HEK293 (cell line): ENCODE measurements at regions not wholly inside any gene's neighbourhood (a gene's known extent, or its start where the extent isn't known, plus 50 kb on each side); places are given as distances from the start of the nearest gene placed in this dataset.

Experiments used
- CTCF ChIA-PET: fragments of 350-600 bp; formaldehyde crosslinking; extraction: SDS; loops from one replicate; lab custom pipeline; 2021; ENCODE audit warnings: antibody characterized with exemption; lab: Yijun Ruan, JAX
- POLR2A ChIA-PET: fragments of 300-600 bp; formaldehyde crosslinking; extraction: SDS; loops from one replicate; lab custom pipeline; 2020; ENCODE audit warnings: antibody characterized with exemption, inconsistent platforms; lab: Yijun Ruan, JAX
- H3K27ac ChIP-seq: fragments of 200-500 bp; sonication (Bioruptor generic); 2 replicates; pipeline ENCODE4 v1.5.1; 2014; ENCODE audit warnings: low read depth, low read length, control low read depth, inconsistent platforms; ENCODE audit errors: extremely low read depth
- H3K36me3 ChIP-seq, 2 experiments: fragments of 200-500 bp in 1 of 2; sonication (Bioruptor generic) in 1 of 2; 1 replicate in 1 of 2; 2 replicates in 1 of 2; pipeline ENCODE4 v1.5.1; 2014 to 2017; ENCODE audit warnings: inconsistent platforms in 2 of 2, low read length in 2 of 2; ENCODE audit not compliant: control insufficient read depth in 2 of 2, insufficient read depth in 1 of 2
- H3K4me1 ChIP-seq: fragments of 200-500 bp; sonication (Bioruptor generic); 2 replicates; pipeline ENCODE4 v1.5.1; 2014; ENCODE audit warnings: mild to moderate bottlenecking, low read length, inconsistent platforms; ENCODE audit not compliant: control insufficient read depth, insufficient read depth
- H3K4me3 ChIP-seq: 2 replicates; pipeline ENCODE4 v1.5.1; 2011; ENCODE audit warnings: low read depth, mild to moderate bottlenecking, control low read depth, low read length, moderate library complexity
- H3K9me3 ChIP-seq: fragments of 200-500 bp; sonication (Bioruptor generic); 2 replicates; pipeline ENCODE4 v1.5.1; 2014; ENCODE audit warnings: low read depth, low read length, inconsistent platforms; ENCODE audit not compliant: control insufficient read depth, insufficient read depth
- MEIS1 ChIP-seq: sonication (generic); formaldehyde crosslinking; IDR thresholded peaks from 2 replicates; pipeline ENCODE4 v1.8.1; 2022; ENCODE audit warnings: missing genetic modification reagents, mild to moderate bottlenecking, borderline replicate concordance
- MZF1 ChIP-seq: fragments of 450-650 bp; formaldehyde crosslinking; IDR thresholded peaks from 2 replicates; pipeline ENCODE4 v1.5.1; 2017; ENCODE audit warnings: missing biosample characterization, missing genetic modification characterization, borderline replicate concordance
- RBAK ChIP-seq: fragments of 450-650 bp; formaldehyde crosslinking; IDR thresholded peaks from 2 replicates; pipeline ENCODE4 v1.5.1; 2016; ENCODE audit warnings: missing biosample characterization, missing genetic modification characterization
- REPIN1 ChIP-seq: fragments of 450-650 bp; formaldehyde crosslinking; IDR thresholded peaks from 2 replicates; pipeline ENCODE4 v1.5.1; 2017; ENCODE audit warnings: missing biosample characterization, missing genetic modification characterization, low read depth
- SALL2 ChIP-seq: fragments of 450-650 bp; formaldehyde crosslinking; IDR thresholded peaks from 2 replicates; pipeline ENCODE4 v1.5.0; 2017; ENCODE audit warnings: missing biosample characterization, mild to moderate bottlenecking, missing genetic modification characterization, borderline replicate concordance
- ZBTB48 ChIP-seq: fragments of 450-650 bp; formaldehyde crosslinking; IDR thresholded peaks from 2 replicates; pipeline ENCODE4 v1.5.1; 2016; ENCODE audit warnings: missing biosample characterization, missing genetic modification characterization
- ZNF214 ChIP-seq: fragments of 450-650 bp; formaldehyde crosslinking; IDR thresholded peaks from 2 replicates; pipeline ENCODE4 v1.5.1; 2017; ENCODE audit warnings: missing biosample characterization, mild to moderate bottlenecking, missing genetic modification characterization, borderline replicate concordance
- ZNF248 ChIP-seq: fragments of 450-650 bp; formaldehyde crosslinking; IDR thresholded peaks from 2 replicates; pipeline ENCODE4 v1.5.1; 2017; ENCODE audit warnings: missing biosample characterization, missing genetic modification characterization
- ZNF26 ChIP-seq: fragments of 450-650 bp; formaldehyde crosslinking; IDR thresholded peaks from 2 replicates; pipeline ENCODE4 v1.5.1; 2016; ENCODE audit warnings: missing biosample characterization, missing genetic modification characterization
- ZNF311 ChIP-seq: fragments of 450-650 bp; formaldehyde crosslinking; IDR thresholded peaks from 2 replicates; pipeline ENCODE4 v1.5.1; 2017; ENCODE audit warnings: missing biosample characterization, missing genetic modification characterization, borderline replicate concordance
- ZNF514 ChIP-seq: fragments of 450-650 bp; formaldehyde crosslinking; IDR thresholded peaks from 2 replicates; pipeline ENCODE4 v1.5.1; 2016; ENCODE audit warnings: missing biosample characterization, missing genetic modification characterization
- ZNF558 ChIP-seq: fragments of 450-650 bp; formaldehyde crosslinking; IDR thresholded peaks from 2 replicates; pipeline ENCODE4 v1.5.1; 2016; ENCODE audit warnings: missing biosample characterization, missing genetic modification characterization
- ZNF560 ChIP-seq: fragments of 450-650 bp; formaldehyde crosslinking; IDR thresholded peaks from 2 replicates; pipeline ENCODE4 v1.5.1; 2017; ENCODE audit warnings: missing biosample characterization, missing genetic modification characterization, borderline replicate concordance
- ZNF610 ChIP-seq: fragments of 450-650 bp; formaldehyde crosslinking; IDR thresholded peaks from 2 replicates; pipeline ENCODE4 v1.5.1; 2016; ENCODE audit warnings: missing biosample characterization, missing genetic modification characterization, borderline replicate concordance
- ZNF776 ChIP-seq: fragments of 450-650 bp; formaldehyde crosslinking; IDR thresholded peaks from 2 replicates; pipeline ENCODE4 v1.5.0; 2017; ENCODE audit warnings: missing biosample characterization, missing genetic modification characterization, borderline replicate concordance
- TF ChIP-seq, protein P1 (sequence below): fragments of 450-650 bp; formaldehyde crosslinking; IDR thresholded peaks from 2 replicates; pipeline ENCODE4 v1.5.1; 2016; ENCODE audit warnings: missing biosample characterization, missing genetic modification characterization, low read depth
- TF ChIP-seq, protein P2 (sequence below): fragments of 450-650 bp; formaldehyde crosslinking; IDR thresholded peaks from 2 replicates; pipeline ENCODE4 v1.5.1; 2016; ENCODE audit warnings: missing biosample characterization, missing genetic modification characterization

- Histone ChIP-seq H3K36me3 (no peaks in the 10 kb centered on the region), H3K4me3 (no peak overlapping the region), H3K27ac (no peak overlapping the region), H3K4me1 (no peaks in the 10 kb centered on the region), H3K9me3 (no peaks in the 10 kb centered on the region)
- ChIA-PET CTCF (interaction anchor here (0.7 kb wide), 1 partner anchor 43 kb away, joined by 4 read pairs; no protein-coding TSS in a partner anchor), POLR2A (no interaction called here)
- TF ChIP-seq REPIN1 (tag by site-specific recombination) (no peak), ZNF560 (no peak), MZF1 (tag by site-specific recombination) (no peak), MEIS1 (CRISPR knock-in tag) (no peak), ZNF558 (tag by site-specific recombination) (no peak), ZNF514 (tag by site-specific recombination) (no peak), ZNF248 (no peak), ZNF26 (tag by site-specific recombination) (no peak), ZNF311 (tag by site-specific recombination) (no peak), ZNF776 (no peak), ZNF214 (no peak), ZNF610 (tag by site-specific recombination) (no peak)
- TF ChIP-seq, protein P1, sequence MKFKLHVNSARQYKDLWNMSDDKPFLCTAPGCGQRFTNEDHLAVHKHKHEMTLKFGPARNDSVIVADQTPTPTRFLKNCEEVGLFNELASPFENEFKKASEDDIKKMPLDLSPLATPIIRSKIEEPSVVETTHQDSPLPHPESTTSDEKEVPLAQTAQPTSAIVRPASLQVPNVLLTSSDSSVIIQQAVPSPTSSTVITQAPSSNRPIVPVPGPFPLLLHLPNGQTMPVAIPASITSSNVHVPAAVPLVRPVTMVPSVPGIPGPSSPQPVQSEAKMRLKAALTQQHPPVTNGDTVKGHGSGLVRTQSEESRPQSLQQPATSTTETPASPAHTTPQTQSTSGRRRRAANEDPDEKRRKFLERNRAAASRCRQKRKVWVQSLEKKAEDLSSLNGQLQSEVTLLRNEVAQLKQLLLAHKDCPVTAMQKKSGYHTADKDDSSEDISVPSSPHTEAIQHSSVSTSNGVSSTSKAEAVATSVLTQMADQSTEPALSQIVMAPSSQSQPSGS (tag by site-specific recombination), result no peak
- TF ChIP-seq, protein P2, sequence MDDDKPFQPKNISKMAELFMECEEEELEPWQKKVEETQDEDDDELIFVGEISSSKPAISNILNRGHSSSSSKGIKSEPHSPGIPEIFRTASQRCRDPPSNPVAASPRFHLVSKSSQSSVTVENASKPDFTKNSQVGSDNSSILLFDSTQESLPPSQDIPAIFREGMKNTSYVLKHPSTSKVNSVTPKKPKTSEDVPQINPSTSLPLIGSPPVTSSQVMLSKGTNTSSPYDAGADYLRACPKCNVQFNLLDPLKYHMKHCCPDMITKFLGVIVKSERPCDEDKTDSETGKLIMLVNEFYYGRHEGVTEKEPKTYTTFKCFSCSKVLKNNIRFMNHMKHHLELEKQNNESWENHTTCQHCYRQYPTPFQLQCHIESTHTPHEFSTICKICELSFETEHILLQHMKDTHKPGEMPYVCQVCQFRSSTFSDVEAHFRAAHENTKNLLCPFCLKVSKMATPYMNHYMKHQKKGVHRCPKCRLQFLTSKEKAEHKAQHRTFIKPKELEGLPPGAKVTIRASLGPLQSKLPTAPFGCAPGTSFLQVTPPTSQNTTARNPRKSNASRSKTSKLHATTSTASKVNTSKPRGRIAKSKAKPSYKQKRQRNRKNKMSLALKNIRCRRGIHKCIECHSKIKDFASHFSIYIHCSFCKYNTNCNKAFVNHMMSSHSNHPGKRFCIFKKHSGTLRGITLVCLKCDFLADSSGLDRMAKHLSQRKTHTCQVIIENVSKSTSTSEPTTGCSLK (tag by site-specific recombination), result no peak
Measured at GRCh38 chr1:218741852-218742251, 396.7 kb downstream of the TGFB2 start.

GRCh38 chr1:218742467-218743262 lies 397.5 kb downstream of the TGFB2 start:
- Histone ChIP-seq H3K9me3 (no peaks in the 10 kb centered on the region), H3K36me3 (no peaks in the 10 kb centered on the region), H3K27ac (no peak overlapping the region), H3K4me1 (no peaks in the 10 kb centered on the region), H3K4me3 (no peak overlapping the region)
- CTCF ChIA-PET, result no interaction called here
- POLR2A ChIA-PET, result no interaction called here
- TF ChIP-seq SALL2 (tag by site-specific recombination) (no peak), ZBTB48 (tag by site-specific recombination) (no peak), RBAK (tag by site-specific recombination) (no peak)
